HL-60 (cell line): ENCODE measurements at regions not wholly inside any gene's neighbourhood (a gene's known extent, or its start where the extent isn't known, plus 50 kb on each side); places are given as distances from the start of the nearest gene placed in this dataset.

ENCODE experiments used
- TF ChIP-seq, protein P1 (sequence below): IDR thresholded peaks from one replicate; pipeline ENCODE4 v1.5.1; 2011; ENCODE audit warnings: low read length, control low read depth, inconsistent platforms; ENCODE audit not compliant: insufficient read depth
- TF ChIP-seq, protein P2 (sequence below): IDR thresholded peaks from 2 replicates; pipeline ENCODE4 v1.6.1; 2012; ENCODE audit warnings: low read depth; ENCODE audit not compliant: insufficient replicate concordance

DNA sequence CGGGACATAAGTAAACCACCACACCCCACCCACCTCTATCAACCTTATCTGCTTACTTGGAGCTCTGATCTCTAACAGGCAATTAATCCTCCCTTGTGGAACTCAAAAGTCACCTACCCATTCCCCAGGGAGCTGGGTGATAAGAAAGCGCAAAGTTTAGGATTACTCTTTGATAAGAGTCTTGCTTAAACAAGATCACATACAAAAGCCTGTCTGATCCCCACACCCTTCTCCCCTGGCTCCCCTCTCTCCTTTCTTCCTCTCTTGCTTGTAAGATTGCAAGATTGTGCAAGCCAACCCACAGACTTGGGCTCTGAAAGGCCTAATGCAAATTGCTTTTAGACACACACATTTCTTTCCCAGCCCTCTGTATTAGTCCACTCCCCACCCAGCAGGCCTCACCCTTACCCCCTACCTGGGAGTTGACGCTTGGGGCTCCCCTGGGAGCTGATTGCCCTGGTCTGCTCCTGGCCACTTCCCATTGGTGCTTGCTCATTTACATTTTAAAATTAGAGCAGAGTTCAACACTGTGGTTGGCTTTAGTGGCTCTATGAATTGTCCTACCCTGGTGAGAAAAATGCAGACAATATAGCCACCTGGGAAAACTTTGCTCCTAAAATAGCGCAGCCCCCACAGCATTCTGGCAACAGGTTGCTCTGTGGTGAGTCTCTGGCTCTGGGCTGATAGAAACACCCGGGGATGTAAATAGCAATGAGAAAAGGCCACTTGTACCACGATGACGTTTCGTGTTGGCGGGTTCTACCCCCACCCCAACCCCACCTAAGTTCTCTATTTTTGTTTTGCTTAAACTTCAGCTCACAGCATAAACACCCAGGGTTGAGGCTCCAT is 58.9 kb upstream of the EPCAM start:
- TF ChIP-seq, protein P1, sequence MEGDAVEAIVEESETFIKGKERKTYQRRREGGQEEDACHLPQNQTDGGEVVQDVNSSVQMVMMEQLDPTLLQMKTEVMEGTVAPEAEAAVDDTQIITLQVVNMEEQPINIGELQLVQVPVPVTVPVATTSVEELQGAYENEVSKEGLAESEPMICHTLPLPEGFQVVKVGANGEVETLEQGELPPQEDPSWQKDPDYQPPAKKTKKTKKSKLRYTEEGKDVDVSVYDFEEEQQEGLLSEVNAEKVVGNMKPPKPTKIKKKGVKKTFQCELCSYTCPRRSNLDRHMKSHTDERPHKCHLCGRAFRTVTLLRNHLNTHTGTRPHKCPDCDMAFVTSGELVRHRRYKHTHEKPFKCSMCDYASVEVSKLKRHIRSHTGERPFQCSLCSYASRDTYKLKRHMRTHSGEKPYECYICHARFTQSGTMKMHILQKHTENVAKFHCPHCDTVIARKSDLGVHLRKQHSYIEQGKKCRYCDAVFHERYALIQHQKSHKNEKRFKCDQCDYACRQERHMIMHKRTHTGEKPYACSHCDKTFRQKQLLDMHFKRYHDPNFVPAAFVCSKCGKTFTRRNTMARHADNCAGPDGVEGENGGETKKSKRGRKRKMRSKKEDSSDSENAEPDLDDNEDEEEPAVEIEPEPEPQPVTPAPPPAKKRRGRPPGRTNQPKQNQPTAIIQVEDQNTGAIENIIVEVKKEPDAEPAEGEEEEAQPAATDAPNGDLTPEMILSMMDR, result no peak
- TF ChIP-seq, protein P2, sequence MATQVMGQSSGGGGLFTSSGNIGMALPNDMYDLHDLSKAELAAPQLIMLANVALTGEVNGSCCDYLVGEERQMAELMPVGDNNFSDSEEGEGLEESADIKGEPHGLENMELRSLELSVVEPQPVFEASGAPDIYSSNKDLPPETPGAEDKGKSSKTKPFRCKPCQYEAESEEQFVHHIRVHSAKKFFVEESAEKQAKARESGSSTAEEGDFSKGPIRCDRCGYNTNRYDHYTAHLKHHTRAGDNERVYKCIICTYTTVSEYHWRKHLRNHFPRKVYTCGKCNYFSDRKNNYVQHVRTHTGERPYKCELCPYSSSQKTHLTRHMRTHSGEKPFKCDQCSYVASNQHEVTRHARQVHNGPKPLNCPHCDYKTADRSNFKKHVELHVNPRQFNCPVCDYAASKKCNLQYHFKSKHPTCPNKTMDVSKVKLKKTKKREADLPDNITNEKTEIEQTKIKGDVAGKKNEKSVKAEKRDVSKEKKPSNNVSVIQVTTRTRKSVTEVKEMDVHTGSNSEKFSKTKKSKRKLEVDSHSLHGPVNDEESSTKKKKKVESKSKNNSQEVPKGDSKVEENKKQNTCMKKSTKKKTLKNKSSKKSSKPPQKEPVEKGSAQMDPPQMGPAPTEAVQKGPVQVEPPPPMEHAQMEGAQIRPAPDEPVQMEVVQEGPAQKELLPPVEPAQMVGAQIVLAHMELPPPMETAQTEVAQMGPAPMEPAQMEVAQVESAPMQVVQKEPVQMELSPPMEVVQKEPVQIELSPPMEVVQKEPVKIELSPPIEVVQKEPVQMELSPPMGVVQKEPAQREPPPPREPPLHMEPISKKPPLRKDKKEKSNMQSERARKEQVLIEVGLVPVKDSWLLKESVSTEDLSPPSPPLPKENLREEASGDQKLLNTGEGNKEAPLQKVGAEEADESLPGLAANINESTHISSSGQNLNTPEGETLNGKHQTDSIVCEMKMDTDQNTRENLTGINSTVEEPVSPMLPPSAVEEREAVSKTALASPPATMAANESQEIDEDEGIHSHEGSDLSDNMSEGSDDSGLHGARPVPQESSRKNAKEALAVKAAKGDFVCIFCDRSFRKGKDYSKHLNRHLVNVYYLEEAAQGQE, result no peak
